OCI-M1 (cell line): ENCODE measurements at regions not wholly inside any gene's neighbourhood (a gene's known extent, or its start where the extent isn't known, plus 50 kb on each side); places are given as distances from the start of the nearest gene placed in this dataset.

Experiments
- DNase-seq: peaks from one replicate; lab custom pipeline; 2025; lab: John Stamatoyannopoulos, UW

DNA sequence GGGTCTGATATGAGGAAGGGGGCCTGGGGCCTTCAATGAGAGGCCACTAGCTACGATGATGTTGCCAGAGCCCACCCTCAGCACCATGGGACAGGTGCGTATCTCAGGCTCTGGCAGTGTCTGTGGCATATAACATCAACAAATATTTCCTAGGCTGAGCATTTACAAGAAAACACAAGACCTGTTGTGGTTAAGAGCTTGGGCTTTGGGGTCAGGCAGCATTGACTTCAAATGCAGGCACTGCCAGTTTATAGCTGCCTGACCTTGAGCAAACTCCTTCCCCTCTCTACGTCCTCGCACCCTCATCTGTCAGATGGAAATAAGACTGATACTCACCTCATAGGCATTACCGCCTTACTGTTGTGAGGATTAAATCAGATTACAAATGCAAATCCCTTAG, 156.0 kb downstream of the KATNAL1 start:
- no peak for DNase-seq

DNA sequence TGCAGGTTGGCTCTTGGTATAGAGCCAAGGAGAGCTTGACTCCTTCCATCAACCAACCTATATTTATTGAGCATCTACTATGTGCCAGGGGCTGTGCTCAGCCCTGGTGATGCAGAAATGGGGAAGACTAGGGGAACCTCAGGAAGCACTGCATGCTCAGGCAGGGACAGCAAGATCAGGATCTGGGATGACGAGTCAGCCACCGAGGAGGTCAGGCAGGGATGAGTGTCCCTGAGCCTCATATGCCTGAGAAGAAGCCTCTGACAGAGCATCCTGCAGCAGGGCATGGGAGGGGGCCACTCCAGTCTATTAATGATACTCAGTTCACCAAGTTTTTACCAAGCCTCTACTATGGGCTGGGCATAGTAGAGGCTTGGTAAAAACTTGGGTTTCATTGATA, 158.1 kb downstream of the KATNAL1 start:
- DNase-seq = no peak

DNA sequence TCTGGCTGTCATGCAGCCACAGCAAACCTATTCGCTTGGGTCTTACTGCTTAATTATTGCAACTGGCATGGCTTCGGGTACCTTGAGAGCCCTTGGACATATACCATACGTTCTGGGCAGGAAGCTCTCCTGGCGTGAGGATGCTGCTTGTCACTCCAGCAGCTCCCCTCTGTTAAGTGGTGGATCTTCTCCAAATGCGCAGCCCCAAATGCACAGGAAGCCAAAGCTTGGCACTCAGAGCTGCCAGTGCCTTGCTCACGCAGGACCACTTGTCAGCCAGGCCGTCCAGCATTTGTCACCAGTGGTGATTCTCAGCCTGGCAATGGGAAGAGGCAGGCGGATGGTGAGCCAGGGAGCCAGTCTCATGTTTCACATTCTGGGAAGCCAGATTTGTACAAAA, 158.6 kb downstream of the KATNAL1 start:
- no peak for DNase-seq

DNA sequence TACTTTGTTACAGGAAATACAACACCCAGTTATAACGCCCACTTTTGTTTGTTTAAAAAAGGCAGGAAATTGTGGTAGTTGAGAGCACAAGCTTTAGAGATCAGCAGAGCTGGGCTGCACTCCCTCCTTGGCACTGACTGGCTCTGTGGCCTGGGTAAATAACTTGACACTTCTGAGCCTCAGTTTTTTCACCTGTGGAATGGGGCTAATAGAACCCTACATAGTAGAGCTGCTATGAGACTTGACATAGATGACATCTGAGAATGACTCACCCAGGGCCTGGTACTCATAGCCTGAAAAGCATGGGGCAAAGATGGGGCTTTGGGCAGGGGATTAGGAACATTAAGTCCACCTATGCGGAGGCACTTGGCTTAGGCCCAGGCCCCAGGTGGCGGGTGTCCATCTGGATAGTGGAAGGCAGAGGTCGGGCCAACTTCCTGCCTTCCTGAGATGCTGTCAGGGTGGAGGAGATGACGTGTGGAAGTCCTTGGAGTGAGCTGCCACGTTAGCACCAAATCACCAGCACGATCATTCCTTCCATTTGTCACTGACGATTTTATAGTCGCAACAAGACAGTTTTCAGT, 159.1 kb downstream of the KATNAL1 start:
- no peak for DNase-seq

DNA sequence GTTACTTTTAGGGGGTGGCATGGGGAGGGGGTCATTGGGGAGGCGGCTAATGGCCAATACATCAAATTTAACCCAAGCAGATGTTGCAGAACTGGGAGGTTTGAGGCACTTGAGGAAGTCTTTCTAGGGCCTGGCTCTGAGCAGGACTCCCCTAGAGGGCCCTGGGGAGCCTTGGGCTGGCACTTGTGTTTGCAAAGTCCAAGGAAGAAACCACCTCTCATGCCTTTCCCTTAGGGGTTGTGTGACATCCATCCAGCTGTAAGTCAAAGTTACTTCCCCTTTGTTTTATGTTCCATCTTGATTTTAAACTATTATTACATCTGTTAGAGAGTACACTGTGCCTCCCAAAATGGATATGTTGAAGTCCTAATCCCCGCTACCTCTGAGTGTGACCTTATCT, 159.9 kb downstream of the KATNAL1 start:
- peak; percentile 11 for DNase-seq

DNA sequence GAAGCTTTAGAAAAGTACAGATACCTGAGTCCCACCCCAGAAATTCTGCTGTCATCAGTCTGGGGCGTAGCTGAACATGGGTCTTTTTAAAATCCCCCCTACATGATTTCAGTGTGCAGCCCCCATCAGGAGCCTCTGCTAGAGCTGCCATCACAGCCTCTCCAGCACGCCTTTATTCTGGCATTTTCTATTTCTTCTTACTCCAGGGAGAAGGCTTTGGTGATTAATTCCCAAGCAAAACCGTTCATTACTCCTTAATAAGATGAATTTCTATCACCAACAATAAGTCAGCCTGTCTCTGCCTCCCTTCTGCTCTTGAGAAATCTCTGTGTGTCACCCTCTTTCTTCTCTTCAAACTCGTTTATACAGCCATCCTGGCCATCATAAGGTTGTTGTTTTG, 160.3 kb downstream of the KATNAL1 start:
- DNase-seq = no peak

DNA sequence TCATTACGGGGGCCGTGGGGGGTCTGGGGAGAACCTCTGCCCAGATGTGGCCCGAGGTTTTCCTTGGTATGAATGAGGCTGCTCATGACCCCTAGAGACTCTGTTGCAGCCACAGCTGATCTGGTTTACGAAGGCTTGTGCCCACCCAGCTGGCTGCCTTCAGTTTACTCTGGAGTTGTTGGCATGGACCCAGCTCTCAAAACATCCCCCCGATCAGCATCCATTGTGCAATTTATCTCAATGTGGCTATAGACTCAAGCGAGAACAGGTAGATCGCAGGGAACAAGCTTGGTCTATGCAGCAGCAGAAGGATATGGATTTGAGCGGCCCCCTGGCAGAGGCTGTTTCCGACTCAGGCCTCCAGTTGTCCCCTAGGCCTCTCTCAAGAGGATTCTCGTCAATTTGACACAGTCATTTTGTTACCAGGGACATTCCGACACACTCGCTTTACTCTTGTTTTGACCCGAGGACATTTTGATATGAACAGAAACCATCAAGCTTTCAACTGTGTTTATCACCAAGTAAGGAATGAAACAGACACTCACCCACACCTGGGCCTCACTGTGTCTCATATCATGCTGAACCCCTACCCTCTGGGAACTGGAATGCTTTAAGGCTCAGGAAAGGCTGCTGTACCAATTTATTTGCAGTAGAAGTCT, 161.5 kb downstream of the KATNAL1 start:
- no peak for DNase-seq

DNA sequence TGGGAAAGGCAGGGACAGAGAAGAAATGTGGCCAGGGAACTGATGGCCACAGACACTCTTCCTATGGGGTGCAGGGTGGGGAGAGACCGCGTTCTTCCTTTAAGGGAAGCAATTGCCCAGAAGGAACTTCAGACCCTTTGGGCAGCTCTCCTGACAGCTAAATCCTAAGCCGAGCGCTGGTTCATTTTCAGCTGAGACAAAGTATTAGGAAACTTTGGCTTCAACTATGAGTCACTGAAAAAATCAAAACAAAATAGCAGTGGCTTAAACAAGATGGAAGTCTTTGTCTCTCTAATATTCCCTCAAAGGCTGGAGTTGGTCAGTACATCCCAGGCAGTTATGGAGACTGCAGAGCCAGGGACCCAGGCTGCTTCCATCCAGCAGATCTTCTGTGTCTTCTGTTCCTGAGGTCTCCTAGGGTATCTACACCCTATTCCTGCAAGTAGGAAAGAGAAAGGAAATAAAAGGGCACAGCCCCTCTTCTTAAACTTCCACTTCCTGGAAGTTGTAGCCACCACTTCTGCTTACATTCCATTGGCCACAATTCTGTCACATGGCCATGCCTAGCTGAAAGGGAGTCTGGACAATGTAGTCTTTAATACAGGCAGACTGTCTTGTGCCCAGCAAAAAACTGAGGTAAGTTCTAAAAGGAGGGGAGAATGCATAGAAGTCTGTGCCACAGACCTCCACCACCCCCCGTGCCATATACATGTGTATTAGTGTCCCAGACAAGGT, 163.5 kb downstream of the KATNAL1 start:
- no peak for DNase-seq

DNA sequence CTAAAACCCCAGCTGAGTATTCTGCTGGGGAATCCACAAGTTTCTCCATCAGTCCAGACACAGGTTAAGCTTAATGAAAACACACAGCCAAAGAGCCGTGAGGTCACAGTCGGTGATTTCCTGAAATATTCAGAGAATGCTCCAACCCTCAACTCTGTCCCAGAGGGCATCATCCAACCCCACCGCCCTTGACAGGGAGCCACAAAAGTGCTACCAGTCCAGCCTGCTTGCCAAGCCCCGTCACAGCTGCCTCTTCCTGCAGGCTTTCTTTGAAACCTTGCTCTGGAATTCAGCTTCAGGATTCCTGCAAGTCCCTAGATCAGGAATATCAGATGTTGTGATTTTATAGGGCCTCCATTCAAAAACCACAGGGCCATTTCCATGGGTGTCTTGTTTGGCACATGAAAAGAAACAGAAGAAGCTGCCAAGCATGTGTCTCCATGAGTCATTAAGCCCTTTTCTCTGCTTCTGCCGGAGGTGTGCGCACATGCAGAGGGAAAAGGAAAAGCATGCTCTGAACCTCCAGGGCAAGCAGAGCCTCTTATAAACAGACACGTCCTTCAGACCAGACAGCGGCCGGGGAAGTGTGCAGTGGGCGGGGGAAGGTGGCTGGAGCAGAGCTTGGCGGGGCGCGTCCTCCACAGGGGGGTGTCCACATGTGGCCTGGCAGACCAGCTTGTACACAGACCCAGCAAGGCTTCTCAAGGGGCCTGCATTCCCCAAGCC, 164.7 kb downstream of the KATNAL1 start:
- DNase-seq = no peak

DNA sequence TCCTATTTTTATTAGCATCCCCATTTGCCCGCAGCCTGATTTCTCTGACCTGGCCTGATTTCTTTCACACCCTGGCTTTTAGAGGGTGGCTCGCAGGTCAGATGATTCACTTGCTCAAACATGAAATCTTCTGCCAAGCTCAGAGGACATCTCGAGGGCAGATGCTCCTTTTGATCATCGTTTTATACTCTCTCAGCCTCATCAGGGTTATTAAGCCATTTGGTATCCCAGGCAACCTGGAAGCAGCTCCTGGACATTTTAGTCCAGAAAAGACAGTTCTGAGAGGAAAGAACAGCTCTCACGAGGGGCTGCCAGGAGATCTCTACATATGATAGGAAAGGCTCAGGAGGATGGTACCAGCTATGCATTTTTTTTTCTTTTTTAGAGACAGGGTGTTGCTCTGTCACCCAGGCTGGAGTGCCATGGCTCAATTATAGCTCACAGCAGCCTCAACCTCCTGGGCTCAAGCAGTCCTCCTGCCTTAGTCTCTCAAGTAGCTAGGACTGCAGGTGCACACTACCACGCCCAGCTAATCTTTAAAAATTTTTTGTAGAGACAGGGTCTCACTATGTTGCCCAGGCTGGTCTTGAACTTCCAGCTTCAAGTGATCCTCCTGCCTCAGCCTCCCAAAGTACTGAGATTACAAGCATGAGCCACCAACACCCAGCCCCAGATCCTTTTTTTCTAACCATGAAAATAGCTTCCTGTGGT, 165.4 kb downstream of the KATNAL1 start:
- no peak for DNase-seq

DNA sequence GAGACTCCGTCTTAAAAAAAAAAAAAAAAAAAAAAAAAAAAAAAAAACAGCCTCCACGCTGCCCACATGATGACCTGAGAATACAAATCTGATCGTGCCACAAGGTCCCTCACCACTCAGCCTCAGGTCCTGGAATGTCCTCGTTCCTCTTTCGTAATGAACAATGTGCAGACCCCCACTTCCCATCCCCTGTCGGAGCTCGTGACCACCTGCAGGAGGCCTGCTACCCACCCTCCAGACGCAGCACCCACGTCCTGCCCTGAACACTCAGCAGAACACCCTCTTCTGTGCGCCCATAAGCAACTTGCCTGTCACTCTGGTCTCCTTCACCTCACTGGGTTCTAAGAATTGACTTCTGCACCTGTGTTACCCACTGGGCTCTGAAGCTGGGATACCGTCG, 166.4 kb downstream of the KATNAL1 start:
- DNase-seq = no peak

DNA sequence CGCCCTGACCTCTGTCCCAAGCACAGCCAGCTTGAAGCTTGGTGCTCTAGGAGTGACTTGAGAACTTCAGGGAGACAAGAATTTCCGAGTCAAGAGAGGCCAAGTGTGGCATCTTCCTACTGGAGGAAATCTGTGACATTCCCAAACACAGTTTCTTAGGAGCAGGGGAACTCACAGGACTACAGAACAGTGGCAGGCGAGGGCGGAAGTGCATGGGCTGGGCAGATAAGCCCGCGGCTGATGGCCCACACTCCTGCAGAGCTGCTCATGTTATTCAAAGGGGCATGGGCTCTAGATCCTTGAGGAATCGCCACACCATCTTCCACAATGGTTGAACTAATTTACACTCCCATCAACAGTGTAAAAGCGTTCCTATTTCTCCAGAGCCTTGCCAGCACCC, 168.8 kb downstream of the KATNAL1 start:
- peak; percentile 8 for DNase-seq

DNA sequence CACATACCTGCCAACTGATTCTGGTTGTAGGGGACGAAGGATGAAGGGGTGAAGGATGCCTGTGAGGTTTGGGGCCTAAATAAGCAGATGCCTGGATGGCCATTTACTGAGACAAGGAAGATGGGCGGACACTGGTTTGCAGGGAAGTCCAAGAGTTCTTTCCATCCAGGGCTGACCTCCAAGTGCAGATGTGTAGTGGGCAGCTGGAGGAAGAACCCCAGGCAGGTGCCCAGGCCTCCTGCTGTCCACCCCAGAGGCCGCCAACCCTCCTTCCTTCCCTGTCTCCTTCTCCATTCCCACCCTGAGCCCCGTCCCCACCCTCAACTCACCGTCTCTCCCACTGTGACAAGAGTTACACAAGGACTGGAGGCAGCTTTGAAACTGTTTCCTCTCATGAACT, 171.5 kb downstream of the KATNAL1 start:
- no peak for DNase-seq

DNA sequence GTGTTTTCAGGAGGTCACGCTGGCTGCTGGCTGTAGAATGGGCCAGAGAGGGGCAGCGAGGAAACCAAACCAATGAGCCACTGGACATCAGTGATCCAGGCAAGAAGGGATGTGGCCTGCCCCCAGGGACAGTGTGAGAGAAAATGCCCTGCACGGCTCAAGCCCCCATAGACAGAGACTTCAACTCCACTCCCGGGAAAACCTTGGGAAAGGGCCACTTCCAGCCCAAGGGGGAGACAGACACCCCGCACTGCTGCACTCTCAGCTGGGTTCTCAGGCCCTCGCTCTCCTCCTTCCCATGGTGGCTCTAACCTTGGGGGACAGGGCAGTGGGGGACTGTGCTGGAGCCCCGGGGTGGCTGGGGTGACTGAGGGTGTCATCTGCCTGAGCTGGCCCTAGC, 172.0 kb downstream of the KATNAL1 start:
- DNase-seq = no peak

DNA sequence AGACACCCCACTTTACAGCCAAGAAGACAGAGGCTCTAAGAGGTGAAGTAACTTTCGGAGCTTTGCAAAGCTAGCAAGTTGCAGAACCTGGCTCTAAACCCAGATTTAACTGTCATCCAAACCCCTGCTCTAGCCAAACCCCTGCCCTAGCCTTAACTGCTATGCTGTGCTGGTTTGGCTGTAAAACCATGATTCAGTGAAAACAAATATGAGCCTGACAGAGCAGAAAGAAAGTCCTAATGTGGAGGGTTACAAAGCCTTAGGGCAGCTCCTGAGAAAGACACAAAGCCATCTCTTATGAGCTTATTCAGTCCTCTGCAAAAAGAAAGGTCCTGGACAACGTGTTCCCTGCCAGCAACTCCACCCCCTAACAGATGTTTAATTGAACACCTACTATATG, 172.8 kb downstream of the KATNAL1 start:
- DNase-seq = no peak

DNA sequence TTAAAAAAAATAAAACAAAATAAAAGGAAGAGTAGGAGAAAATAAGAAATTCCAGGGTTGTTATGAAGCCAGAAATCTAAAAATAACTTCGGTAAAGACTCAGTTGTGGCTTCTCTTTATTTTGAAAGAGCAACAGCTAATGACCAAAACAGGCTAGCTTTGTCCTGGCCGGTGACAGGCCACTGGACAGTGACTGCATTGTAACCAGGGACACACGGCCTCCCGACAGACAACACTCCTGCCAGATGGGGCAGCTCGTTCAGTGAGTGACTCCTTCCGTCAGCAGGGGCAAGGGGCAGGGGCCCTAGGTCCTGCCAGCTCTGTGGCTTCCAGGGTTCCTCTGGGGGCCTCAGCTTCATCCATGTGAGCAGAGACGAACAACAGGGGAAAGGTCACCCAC, 173.4 kb downstream of the KATNAL1 start:
- DNase-seq = no peak

DNA sequence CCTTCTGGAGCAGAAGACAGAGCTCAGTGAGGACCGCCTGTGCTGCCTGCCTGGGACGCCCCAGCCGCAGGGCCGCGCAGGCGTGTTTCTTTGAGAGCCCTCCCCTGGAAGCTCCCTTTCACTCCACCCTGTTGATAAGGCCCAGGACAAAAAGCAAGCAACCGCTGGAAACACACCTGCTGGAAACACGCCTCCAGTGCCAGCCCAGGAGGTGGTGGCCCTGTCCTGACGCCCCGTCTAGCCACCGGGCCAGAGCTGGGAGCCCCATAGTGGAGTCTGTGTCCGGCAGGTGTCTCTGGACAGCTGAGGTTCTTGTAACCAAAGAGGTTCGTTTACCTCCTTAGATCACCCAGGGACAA, 173.8 kb downstream of the KATNAL1 start:
- no peak for DNase-seq

DNA sequence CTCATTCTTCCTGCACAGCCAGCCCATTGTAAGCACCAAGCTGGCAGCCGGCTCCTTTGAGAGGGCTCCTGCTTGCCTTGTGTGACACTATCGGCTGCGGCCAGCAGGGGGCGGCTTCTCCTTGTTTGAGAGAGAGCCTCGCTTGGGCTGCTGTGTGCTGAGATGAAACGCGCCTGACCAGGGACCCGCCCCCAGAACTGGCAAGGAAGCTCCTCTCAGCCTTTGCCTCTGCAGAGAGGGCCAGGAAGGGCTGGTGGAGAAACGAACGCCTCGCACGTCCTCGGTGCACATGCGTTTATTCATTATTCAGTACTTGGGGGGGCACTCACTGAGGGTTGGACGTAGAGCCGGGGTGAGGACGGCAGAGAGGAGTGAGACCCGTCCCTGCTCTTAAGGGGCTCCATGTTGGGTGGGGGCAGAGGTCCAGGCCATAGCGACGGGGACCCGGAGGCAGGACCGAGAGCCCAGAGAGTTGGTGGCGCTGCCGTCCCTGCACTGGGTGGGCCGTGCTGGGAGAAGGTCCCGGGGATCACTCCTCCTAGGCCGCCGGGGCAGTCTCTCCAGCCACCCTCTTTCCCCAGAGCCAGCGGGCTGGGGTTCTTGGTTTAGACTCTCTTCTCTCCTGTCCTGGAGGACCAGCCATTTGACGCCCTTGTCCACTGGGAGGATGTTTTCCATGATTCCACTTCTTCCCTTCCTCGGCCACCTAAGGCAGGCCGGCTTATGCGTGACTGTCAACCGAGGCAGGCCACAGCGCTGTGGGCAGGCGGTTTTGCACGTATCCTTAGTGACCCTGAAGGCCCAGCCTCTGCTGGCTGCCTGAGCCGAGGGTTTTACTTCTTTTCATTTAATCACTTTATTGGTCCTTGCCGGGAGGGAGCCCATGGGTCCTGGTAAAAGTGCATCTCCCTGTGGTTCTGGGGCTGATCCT, 174.5 kb downstream of the KATNAL1 start:
- peak; percentile 87 for DNase-seq

DNA sequence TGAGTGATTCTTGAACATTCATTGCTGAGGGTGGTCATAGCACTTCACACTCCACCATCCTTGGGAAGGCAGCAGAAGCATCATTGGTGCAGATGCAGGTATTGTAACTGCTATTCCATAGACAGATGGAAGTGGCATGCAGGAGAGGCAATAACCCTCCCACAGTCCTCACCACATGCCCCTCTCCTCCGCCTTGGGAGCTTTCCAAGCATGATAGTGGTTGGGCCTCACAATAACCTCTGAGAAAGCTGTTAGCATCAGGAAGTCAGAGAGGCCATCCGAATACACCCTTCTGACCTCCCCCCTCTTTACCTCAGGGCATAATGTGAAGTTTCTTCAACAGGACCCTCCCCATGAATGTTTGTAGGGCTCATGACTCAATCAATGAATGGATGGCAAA, 177.9 kb downstream of the KATNAL1 start:
- no peak for DNase-seq

DNA sequence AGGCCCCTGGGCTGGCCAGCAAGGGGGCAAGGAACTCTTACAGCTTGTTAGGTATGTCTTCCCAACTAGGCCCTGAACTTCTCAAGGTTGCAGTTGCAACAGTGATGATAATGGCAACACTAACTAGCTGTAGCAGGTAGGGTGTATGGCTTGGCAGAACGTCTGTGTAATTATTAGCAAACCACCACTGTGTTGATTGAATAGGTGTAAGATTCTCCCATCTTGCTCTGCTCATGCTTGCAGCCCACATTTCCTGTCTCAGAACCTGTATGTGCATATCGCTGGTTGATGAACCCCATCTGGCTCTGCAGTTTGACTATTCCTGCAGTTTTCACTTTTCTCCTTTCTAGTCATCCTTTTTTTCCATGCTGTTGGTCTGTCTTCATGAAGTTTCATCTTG, 178.8 kb downstream of the KATNAL1 start:
- DNase-seq = no peak

DNA sequence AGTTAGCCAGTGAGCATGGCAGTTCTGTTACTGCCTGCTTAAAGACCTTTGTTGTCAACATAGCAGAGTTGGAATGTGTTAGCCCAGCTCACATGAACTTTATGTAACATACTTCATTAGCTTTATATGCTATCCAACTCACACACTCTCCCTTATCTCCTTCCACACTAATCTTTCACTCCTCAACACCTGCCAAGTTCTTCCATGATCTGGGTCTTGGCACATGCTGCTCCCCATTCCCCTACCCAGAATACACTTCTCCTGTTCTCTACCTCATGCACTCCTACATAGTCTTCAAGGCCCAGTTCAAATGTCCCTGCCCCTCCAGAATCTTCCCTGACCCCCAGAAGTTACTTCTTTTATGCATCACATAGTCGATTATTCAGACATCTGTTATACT, 179.3 kb downstream of the KATNAL1 start:
- DNase-seq = no peak
